ENCODE measurements at regions not wholly inside any gene's neighbourhood (a gene's known extent, or its start where the extent isn't known, plus 50 kb on each side); places are given as distances from the start of the nearest gene placed in this dataset.

GRCh38 chr11:39249566-39250365 is 2209.7 kb downstream of the LRRC4C start:
- Histone ChIP-seq H3K79me2 (replicated peaks; ENCODE audit: insufficient read depth, low read length) (no peaks in the 10 kb centered on the region), H3K9ac (ENCODE audit: low read length) (no peak overlapping the region), H3F3A (ENCODE audit: insufficient read depth, low read length, poor library complexity, severe bottlenecking) (no peaks in the 10 kb centered on the region), H3K36me3 (ENCODE audit: insufficient read depth, low read length) (no peaks in the 10 kb centered on the region), H2AFZ (ENCODE audit: low read depth, low read length) (no peak overlapping the region), H3K4me2 (ENCODE audit: low read length) (no peak overlapping the region), H3K9me3 (ENCODE audit: low read length) (no peaks in the 10 kb centered on the region), H3K27ac (ENCODE audit: low read length) (no peak overlapping the region), H3K4me3 (ENCODE audit: low read length) (no peak overlapping the region), H4K20me1 (ENCODE audit: insufficient read depth) (no peaks in the 10 kb centered on the region), H3K27me3 (ENCODE audit: insufficient read depth, low read depth, low read length) (no peaks in the 10 kb centered on the region), H3K9me2 (ENCODE audit: insufficient read depth, low read length) (no peaks in the 10 kb centered on the region)
- TF ChIP-seq POLR2AphosphoS5 (IDR thresholded peaks at IDR 0.05) (no peak), TAF1 (IDR thresholded peaks at IDR 0.05; ENCODE audit: low read depth) (no peak), RAD21 (conservative IDR thresholded peaks at IDR 0.05) (no peak), MXI1 (conservative IDR thresholded peaks at IDR 0.05; ENCODE audit: poor library complexity, severe bottlenecking) (no peak), SMC3 (conservative IDR thresholded peaks at IDR 0.05; ENCODE audit: poor library complexity) (no peak), EP300 (conservative IDR thresholded peaks at IDR 0.05; ENCODE audit: poor library complexity, severe bottlenecking) (no peak), EZH2 (IDR thresholded peaks at IDR 0.05; ENCODE audit: borderline replicate concordance, insufficient read depth, low read length, poor library complexity, severe bottlenecking) (no peak)
- TF ChIP-seq, protein P1, sequence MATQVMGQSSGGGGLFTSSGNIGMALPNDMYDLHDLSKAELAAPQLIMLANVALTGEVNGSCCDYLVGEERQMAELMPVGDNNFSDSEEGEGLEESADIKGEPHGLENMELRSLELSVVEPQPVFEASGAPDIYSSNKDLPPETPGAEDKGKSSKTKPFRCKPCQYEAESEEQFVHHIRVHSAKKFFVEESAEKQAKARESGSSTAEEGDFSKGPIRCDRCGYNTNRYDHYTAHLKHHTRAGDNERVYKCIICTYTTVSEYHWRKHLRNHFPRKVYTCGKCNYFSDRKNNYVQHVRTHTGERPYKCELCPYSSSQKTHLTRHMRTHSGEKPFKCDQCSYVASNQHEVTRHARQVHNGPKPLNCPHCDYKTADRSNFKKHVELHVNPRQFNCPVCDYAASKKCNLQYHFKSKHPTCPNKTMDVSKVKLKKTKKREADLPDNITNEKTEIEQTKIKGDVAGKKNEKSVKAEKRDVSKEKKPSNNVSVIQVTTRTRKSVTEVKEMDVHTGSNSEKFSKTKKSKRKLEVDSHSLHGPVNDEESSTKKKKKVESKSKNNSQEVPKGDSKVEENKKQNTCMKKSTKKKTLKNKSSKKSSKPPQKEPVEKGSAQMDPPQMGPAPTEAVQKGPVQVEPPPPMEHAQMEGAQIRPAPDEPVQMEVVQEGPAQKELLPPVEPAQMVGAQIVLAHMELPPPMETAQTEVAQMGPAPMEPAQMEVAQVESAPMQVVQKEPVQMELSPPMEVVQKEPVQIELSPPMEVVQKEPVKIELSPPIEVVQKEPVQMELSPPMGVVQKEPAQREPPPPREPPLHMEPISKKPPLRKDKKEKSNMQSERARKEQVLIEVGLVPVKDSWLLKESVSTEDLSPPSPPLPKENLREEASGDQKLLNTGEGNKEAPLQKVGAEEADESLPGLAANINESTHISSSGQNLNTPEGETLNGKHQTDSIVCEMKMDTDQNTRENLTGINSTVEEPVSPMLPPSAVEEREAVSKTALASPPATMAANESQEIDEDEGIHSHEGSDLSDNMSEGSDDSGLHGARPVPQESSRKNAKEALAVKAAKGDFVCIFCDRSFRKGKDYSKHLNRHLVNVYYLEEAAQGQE (IDR thresholded peaks at IDR 0.05; ENCODE audit: borderline replicate concordance): no peak
- TF ChIP-seq, protein P2, sequence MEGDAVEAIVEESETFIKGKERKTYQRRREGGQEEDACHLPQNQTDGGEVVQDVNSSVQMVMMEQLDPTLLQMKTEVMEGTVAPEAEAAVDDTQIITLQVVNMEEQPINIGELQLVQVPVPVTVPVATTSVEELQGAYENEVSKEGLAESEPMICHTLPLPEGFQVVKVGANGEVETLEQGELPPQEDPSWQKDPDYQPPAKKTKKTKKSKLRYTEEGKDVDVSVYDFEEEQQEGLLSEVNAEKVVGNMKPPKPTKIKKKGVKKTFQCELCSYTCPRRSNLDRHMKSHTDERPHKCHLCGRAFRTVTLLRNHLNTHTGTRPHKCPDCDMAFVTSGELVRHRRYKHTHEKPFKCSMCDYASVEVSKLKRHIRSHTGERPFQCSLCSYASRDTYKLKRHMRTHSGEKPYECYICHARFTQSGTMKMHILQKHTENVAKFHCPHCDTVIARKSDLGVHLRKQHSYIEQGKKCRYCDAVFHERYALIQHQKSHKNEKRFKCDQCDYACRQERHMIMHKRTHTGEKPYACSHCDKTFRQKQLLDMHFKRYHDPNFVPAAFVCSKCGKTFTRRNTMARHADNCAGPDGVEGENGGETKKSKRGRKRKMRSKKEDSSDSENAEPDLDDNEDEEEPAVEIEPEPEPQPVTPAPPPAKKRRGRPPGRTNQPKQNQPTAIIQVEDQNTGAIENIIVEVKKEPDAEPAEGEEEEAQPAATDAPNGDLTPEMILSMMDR (IDR thresholded peaks at IDR 0.05; ENCODE audit: poor library complexity, severe bottlenecking): no peak

- no peaks in the 10 kb centered on the region for H4K20me1 ChIP-seq (ENCODE audit: insufficient read depth)
- no peak overlapping the region for H2AFZ ChIP-seq (ENCODE audit: low read depth, low read length)
- H3F3A ChIP-seq (ENCODE audit: insufficient read depth, low read length, poor library complexity, severe bottlenecking): no peaks in the 10 kb centered on the region
- H3K27ac ChIP-seq (ENCODE audit: low read length): no peak overlapping the region
- H3K27me3 ChIP-seq (ENCODE audit: insufficient read depth, low read depth, low read length): no peaks in the 10 kb centered on the region
- no peak overlapping the region for H3K4me2 ChIP-seq (ENCODE audit: low read length)
- no peaks in the 10 kb centered on the region for H3K36me3 ChIP-seq (ENCODE audit: insufficient read depth, low read length)
- TF ChIP-seq POLR2AphosphoS5 (IDR thresholded peaks at IDR 0.05) (no peak), TAF1 (IDR thresholded peaks at IDR 0.05; ENCODE audit: low read depth) (no peak), EZH2 (IDR thresholded peaks at IDR 0.05; ENCODE audit: borderline replicate concordance, insufficient read depth, low read length, poor library complexity, severe bottlenecking) (no peak), EP300 (conservative IDR thresholded peaks at IDR 0.05; ENCODE audit: poor library complexity, severe bottlenecking) (no peak), MXI1 (conservative IDR thresholded peaks at IDR 0.05; ENCODE audit: poor library complexity, severe bottlenecking) (no peak), SMC3 (conservative IDR thresholded peaks at IDR 0.05; ENCODE audit: poor library complexity) (no peak)
- TF ChIP-seq, protein P1 (IDR thresholded peaks at IDR 0.05; ENCODE audit: borderline replicate concordance): no peak
- TF ChIP-seq, protein P2 (IDR thresholded peaks at IDR 0.05; ENCODE audit: poor library complexity, severe bottlenecking): no peak
- H3K4me3 ChIP-seq (ENCODE audit: low read length): no peak overlapping the region
- H3K9ac ChIP-seq (ENCODE audit: low read length): no peak overlapping the region
- no peaks in the 10 kb centered on the region for H3K79me2 ChIP-seq (replicated peaks; ENCODE audit: insufficient read depth, low read length)
- H3K9me3 ChIP-seq (ENCODE audit: low read length): no peaks in the 10 kb centered on the region
- H3K9me2 ChIP-seq (ENCODE audit: insufficient read depth, low read length): no peaks in the 10 kb centered on the region
These were observed 2211.8 kb downstream of the LRRC4C start for GRCh38 chr11:39247570-39248137.
